ENCODE measurements at regions not wholly inside any gene's neighbourhood (a gene's known extent, or its start where the extent isn't known, plus 50 kb on each side); places are given as distances from the start of the nearest gene placed in this dataset.

DNA sequence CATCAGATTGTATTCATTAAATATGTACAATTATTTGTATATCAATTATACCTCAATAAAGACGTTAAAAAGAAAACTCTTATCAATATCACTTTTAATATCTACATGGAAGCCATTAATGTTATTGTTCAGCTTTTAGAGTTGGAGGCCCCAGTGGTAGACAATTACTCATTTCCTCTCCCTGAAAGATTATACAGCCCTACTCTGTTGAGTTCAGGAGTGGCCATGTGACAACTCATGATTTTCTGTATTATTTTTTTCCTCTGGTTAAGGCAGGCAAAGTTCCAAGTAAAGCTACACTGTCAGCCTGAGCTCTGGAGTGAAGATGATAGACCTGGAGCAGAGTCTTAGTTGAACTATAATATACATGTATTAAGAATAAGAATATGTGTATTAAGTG lies 247.9 kb upstream of the B3GALT2 start:
- DNase-seq (no peak), ATAC-seq (peak; percentile 71)
- intact Hi-C loops (cut with micrococcal nuclease), result no loop called here
- peaks cover 26% of the 10 kb centered on the region for H3K36me3 Mint-ChIP-seq (ENCODE audit: low read depth)
- H3K27me3 Mint-ChIP-seq, result no peaks in the 10 kb centered on the region
- POLR2A ChIA-PET, result no interaction called here
- CTCF ChIA-PET, result interaction anchor here (0.9 kb wide), 1 partner anchor 27 kb away, joined by 3 read pairs; no protein-coding TSS in a partner anchor
- no peak overlapping the region for H3K27ac Mint-ChIP-seq
- peaks cover 20% of the 10 kb centered on the region for H3K4me1 Mint-ChIP-seq (ENCODE audit: low read depth)
- peaks cover 22% of the 10 kb centered on the region for H3K9me3 Mint-ChIP-seq
- no peak overlapping the region for H3K4me3 Mint-ChIP-seq
- TF ChIP-seq, protein P1, sequence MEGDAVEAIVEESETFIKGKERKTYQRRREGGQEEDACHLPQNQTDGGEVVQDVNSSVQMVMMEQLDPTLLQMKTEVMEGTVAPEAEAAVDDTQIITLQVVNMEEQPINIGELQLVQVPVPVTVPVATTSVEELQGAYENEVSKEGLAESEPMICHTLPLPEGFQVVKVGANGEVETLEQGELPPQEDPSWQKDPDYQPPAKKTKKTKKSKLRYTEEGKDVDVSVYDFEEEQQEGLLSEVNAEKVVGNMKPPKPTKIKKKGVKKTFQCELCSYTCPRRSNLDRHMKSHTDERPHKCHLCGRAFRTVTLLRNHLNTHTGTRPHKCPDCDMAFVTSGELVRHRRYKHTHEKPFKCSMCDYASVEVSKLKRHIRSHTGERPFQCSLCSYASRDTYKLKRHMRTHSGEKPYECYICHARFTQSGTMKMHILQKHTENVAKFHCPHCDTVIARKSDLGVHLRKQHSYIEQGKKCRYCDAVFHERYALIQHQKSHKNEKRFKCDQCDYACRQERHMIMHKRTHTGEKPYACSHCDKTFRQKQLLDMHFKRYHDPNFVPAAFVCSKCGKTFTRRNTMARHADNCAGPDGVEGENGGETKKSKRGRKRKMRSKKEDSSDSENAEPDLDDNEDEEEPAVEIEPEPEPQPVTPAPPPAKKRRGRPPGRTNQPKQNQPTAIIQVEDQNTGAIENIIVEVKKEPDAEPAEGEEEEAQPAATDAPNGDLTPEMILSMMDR (IDR thresholded peaks at IDR 0.05), result no peak

DNA sequence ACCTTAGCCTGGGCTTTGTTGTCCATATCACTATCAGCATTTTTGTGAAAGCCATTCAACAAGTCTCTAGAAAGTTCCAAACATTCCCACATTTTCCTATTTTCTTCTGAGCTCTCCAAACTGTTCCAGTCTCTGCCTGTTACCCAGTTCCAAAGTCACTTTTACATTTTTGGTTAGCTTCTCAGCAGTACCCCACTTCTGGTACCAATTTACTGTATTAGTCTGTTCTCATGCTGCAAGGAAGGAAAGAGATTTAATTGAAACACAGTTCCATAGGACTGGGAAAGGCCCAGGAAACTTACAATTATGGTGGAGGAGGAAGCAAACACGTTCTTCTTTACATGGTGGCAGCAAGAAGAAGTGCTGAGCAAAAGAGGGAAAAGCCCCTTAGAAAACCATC lies 247.2 kb upstream of the B3GALT2 start:
- intact Hi-C loops (cut with micrococcal nuclease), result no loop called here
- Mint-ChIP-seq H3K27ac (no peak overlapping the region), H3K27me3 (no peaks in the 10 kb centered on the region), H3K4me3 (no peak overlapping the region), H3K36me3 (ENCODE audit: low read depth) (peaks cover 26% of the 10 kb centered on the region), H3K9me3 (peaks cover 22% of the 10 kb centered on the region), H3K4me1 (ENCODE audit: low read depth) (peaks cover 16% of the 10 kb centered on the region)
- DNase-seq (no peak), ATAC-seq (no peak)
- ChIA-PET POLR2A (no interaction called here), CTCF (interaction anchor here (0.9 kb wide), 1 partner anchor 26 kb away, joined by 3 read pairs; no protein-coding TSS in a partner anchor)
- TF ChIP-seq, protein P1 (IDR thresholded peaks at IDR 0.05), result no peak

DNA sequence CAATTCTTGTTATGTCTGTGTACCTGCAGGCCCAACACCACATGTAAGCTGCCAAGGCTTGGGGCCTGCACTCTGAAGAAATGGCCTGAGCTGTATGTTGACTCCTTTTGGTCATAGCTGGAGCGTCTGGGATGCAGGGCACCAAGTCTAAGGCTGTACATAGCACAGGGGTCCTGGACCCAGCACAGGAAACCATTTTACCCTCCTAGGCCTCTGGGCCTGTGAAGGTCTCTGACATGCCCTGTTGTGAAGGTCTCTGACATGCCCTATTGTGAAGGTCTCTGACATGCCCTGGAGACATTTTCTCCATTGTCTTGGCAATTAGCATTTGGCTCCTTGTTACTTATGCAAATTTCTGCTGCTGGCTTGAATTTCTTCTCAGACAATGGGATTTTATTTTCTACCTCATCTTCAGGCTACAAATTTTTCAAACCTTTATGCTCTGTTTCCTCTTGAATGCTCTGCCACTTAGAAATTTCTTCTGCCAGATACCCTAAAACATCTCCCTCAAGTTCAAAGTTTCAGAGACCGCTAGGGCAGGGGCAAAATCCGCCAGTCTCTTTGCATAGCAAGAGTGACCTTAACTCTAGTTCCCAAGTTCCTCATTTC lies 246.7 kb upstream of the B3GALT2 start:
- ChIA-PET CTCF (no interaction called here), POLR2A (no interaction called here)
- H3K27ac Mint-ChIP-seq, result no peak overlapping the region
- H3K4me3 Mint-ChIP-seq, result no peak overlapping the region
- TF ChIP-seq, protein P1 (IDR thresholded peaks at IDR 0.05), result no peak
- intact Hi-C loops (cut with micrococcal nuclease), result no loop called here
- H3K4me1 Mint-ChIP-seq (ENCODE audit: low read depth), result peaks cover 13% of the 10 kb centered on the region
- no peaks in the 10 kb centered on the region for H3K27me3 Mint-ChIP-seq
- DNase-seq (no peak), ATAC-seq (no peak)
- H3K9me3 Mint-ChIP-seq, result peaks cover 22% of the 10 kb centered on the region
- peaks cover 26% of the 10 kb centered on the region for H3K36me3 Mint-ChIP-seq (ENCODE audit: low read depth)

DNA sequence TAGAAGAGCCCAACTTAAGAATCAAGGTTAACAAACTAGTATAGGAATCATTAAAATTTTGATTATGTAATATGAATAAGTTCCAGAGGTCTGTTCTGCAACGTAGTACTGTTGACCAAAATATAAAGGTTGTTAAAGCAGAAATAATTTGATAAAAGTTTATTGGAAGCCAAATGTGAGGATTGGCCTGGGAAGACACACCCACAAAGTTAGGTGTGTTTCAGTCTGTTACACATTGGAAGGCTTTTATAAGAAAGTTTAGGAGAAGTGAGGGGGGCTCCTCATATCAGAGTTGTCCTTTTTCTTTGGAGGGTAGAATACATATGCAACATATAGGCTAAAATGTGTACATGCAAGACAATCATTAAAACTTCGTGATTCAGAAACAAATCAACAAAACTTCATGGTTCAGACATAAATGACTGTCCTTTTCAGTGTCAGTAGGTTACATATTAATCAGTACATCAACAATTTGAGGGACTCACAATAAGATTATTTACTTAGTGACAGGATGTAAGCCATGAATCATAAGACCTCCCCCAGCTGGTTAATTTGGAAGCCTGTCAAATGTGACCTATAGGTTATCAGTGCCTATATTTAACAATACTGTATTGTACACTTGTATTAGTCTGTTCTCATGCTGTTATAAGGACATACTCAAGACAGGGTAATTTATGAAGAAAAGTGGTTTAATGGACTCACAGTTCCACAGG lies 245.0 kb upstream of the B3GALT2 start:
- CTCF ChIA-PET, result no interaction called here
- peaks cover 13% of the 10 kb centered on the region for H3K4me1 Mint-ChIP-seq (ENCODE audit: low read depth)
- no peak overlapping the region for H3K27ac Mint-ChIP-seq
- TF ChIP-seq, protein P1 (IDR thresholded peaks at IDR 0.05), result no peak
- no peak for ATAC-seq
- intact Hi-C loops (cut with micrococcal nuclease), result no loop called here
- DNase-seq, result no peak
- no peak overlapping the region for H3K4me3 Mint-ChIP-seq
- H3K9me3 Mint-ChIP-seq, result peaks cover 19% of the 10 kb centered on the region
- POLR2A ChIA-PET, result no interaction called here
- no peaks in the 10 kb centered on the region for H3K27me3 Mint-ChIP-seq
- peaks cover 23% of the 10 kb centered on the region for H3K36me3 Mint-ChIP-seq (ENCODE audit: low read depth)

DNA sequence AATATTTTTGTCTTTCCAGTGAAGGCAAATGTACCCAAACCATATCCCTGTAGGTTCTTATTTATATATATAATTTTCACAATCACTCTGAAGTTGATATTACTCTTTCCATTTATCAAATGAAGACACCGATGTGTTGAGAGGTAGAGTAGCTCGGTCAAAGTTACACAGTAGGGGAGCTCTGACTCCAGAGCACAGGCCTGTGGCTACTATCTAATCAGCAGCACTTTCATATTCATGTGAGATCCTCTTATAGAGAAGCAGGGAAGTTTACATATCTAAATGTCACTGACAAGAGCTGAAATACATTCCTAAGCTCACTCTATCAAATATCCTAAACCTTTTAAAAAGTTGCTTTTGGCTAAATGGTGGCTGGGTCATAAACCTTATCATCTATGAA lies 241.1 kb upstream of the B3GALT2 start:
- Mint-ChIP-seq H3K4me1 (ENCODE audit: low read depth) (peaks cover 5% of the 10 kb centered on the region), H3K36me3 (ENCODE audit: low read depth) (peaks cover 5% of the 10 kb centered on the region), H3K27me3 (no peaks in the 10 kb centered on the region), H3K9me3 (peaks cover 2% of the 10 kb centered on the region), H3K27ac (no peak overlapping the region), H3K4me3 (no peak overlapping the region)
- ATAC-seq (no peak), DNase-seq (no peak)
- intact Hi-C loops (cut with micrococcal nuclease), result no loop called here
- TF ChIP-seq, protein P1 (IDR thresholded peaks at IDR 0.05), result no peak
- POLR2A ChIA-PET, result no interaction called here
- CTCF ChIA-PET, result no interaction called here
